ENCODE measurements at regions not wholly inside any gene's neighbourhood (a gene's known extent, or its start where the extent isn't known, plus 50 kb on each side); places are given as distances from the start of the nearest gene placed in this dataset.
"Not testable (repeated sequence)": the region's sequence is repeated elsewhere in the genome, so short reads cannot be mapped to it uniquely, and the experiment has no call there.

- TF ChIP-seq CTCF (conservative IDR thresholded peaks at IDR 0.05): no peak
- no peak overlapping the region for H3K27ac ChIP-seq
Measured at GRCh38 chr1:184832517-184832916, 77.9 kb upstream of the EDEM3 start.

GRCh38 chr1:184829496-184829895 is 74.8 kb upstream of the EDEM3 start:
- H3K27ac ChIP-seq: not testable (repeated sequence)

GRCh38 chr1:184828369-184828717 is 73.7 kb upstream of the EDEM3 start:
- TF ChIP-seq CTCF (conservative IDR thresholded peaks at IDR 0.05): no peak
- H3K27ac ChIP-seq: no peak overlapping the region

- no peak overlapping the region for H3K27ac ChIP-seq
- TF ChIP-seq CTCF (conservative IDR thresholded peaks at IDR 0.05): no peak
Measured at GRCh38 chr1:184827600-184828368, 73.1 kb upstream of the EDEM3 start.

GRCh38 chr1:184826001-184826400 is 71.3 kb upstream of the EDEM3 start:
- no peak overlapping the region for H3K27ac ChIP-seq
- no peak for TF ChIP-seq CTCF (conservative IDR thresholded peaks at IDR 0.05)

- no peak for TF ChIP-seq CTCF (conservative IDR thresholded peaks at IDR 0.05)
- no peak overlapping the region for H3K27ac ChIP-seq
Measured at GRCh38 chr1:184825571-184825970, 70.9 kb upstream of the EDEM3 start.

GRCh38 chr1:184824691-184825323 is 70.1 kb upstream of the EDEM3 start:
- TF ChIP-seq CTCF (conservative IDR thresholded peaks at IDR 0.05): no peak
- H3K27ac ChIP-seq: no peak overlapping the region

GRCh38 chr1:184823080-184823479 is 68.4 kb upstream of the EDEM3 start:
- H3K27ac ChIP-seq: no peak overlapping the region
- TF ChIP-seq CTCF (conservative IDR thresholded peaks at IDR 0.05): no peak
